PC-9 (cell line): ENCODE measurements at regions not wholly inside any gene's neighbourhood (a gene's known extent, or its start where the extent isn't known, plus 50 kb on each side); places are given as distances from the start of the nearest gene placed in this dataset.

Experiments
- CTCF ChIP-seq: fragments of 200-600 bp; sonication (generic); conservative IDR thresholded peaks from 2 replicates; pipeline ENCODE4 v1.6.1; 2017; ENCODE audit warnings: mixed run types, antibody characterized with exemption, mild to moderate bottlenecking, moderate library complexity
- EZH2 ChIP-seq: fragments of 200-600 bp; sonication (generic); IDR thresholded peaks from 2 replicates; pipeline ENCODE4 v1.8.0; 2017; ENCODE audit warnings: antibody characterized with exemption, low read depth

DNA sequence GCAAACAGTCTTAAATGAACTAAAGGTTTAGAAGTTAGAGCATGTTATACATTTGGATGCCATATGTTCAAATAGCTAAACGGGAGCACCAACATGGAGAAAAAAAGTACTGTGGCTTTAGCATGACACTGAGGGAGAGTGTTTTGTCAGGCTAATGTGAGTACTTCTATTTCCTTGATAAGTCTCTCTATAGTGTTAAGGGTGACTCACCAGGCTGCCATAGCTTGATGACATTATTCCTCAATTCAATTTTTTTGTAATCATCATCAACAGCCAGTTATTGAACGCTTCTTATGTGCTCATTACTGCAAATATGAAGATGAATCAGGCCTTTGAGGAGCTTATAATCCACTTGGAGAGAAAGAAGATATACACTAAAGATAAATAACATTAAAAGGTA lies 211.4 kb upstream of the GPR101 start:
- no peak for TF ChIP-seq CTCF
- TF ChIP-seq EZH2, result no peak
